ENCODE measurements at regions not wholly inside any gene's neighbourhood (a gene's known extent, or its start where the extent isn't known, plus 50 kb on each side); places are given as distances from the start of the nearest gene placed in this dataset.

GRCh38 chr5:62698756-62699155, 120.1 kb downstream of the LRRC70 start (continued):
- TF ChIP-seq ASH2L (IDR thresholded peaks at IDR 0.05; ENCODE audit: low read length): no peak
- no peak for TF ChIP-seq SIX5 (IDR thresholded peaks at IDR 0.05; ENCODE audit: low read depth, low read length)

Data from H1 (cell line).